NOMO-1 treated with dmso at 0.1 percent for 144 hours (cell line): ENCODE measurements at regions not wholly inside any gene's neighbourhood (a gene's known extent, or its start where the extent isn't known, plus 50 kb on each side); places are given as distances from the start of the nearest gene placed in this dataset.
"Not testable (repeated sequence)": the region's sequence is repeated elsewhere in the genome, so short reads cannot be mapped to it uniquely, and the experiment has no call there.

Experiments
- DNase-seq: peaks from one replicate; lab custom pipeline; 2025; ENCODE audit not compliant: unreplicated experiment; lab: John Stamatoyannopoulos, UW

GRCh38 chr16:14384745-14385144 is 245.3 kb downstream of the PARN start:
- DNase-seq = no peak

DNA sequence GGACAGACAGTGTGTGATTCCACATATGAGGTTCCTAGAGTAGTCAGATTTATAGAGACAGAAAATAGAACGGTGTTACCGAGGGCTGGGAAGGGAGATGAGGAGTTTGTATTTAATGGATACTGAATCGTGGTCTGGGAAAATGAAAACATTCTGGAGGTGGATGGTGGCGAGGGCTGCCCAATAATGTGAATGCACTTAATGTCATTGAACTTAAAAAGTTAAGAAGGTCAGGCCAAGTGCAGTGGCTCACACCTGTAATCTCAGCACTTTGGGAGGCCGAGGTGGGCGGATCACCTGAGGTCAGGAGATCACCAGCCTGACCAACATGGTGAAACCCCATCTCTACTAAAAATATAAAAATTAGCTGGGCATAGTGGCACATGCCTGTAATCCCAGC is 246.2 kb downstream of the PARN start:
- DNase-seq = not testable (repeated sequence)

- DNase-seq = no peak
These were observed 251.2 kb downstream of the PARN start for GRCh38 chr16:14378689-14379467.

GRCh38 chr16:14378131-14378551 is 251.9 kb downstream of the PARN start:
- no peak for DNase-seq

DNA sequence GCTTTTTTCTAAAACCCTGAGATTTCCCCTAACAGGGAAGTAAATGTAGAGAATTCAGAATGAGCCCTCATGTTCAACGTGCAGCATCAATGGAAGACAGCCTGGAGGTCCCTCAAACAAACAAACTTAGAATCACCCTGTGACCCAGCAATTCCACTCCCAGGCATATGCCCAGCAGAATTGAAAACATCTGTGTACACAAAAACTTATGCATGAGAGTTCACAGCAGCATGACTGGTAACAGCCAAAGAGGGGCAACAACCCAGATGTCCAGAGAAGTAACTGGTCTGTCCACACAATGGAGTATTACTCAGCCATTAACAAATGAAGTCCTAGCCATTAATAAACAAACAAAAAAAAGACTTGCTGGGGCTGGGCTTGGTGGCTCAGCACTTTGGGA is 252.7 kb downstream of the PARN start:
- DNase-seq = no peak

DNA sequence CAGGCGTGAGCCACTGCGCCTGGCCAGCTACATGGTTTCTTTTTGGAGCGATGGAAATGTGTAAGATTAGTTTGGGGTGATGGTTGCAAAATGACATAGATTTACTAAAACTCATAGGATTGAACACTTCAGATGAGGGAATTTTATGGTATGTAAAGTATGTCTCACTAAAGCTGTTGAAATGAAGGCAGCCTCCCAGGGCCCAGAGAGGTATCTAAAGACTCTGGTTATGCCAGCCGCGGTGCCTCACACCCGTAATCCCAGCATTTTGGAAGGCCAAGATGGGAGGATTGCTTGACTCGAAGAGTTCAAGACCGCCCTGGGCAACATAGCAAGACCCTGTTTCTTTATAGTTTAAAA is 254.9 kb downstream of the PARN start:
- DNase-seq = no peak

- no peak for DNase-seq
These were observed 255.5 kb downstream of the PARN start for GRCh38 chr16:14374451-14375131.

DNA sequence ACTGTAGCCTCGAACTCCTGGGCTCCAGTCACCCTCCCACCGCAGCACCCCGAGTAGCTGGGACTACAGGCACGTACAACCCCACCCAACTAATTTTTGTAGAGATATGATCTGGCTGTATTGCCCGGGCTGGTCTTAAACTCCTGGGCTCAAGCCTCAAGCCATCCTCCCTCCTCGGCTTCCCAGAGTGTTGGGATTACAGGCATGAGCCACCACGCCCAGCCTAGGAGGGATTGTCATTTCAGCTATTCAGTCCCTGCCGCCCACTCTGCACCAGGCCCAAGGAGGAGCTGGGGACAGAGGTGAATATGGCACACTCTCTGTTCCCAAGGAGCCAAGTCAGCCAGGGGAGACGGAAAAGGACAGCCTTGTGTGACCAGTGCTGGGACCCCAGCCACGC is 256.2 kb downstream of the PARN start:
- DNase-seq = no peak

GRCh38 chr16:14373406-14373805 is 256.7 kb downstream of the PARN start:
- DNase-seq = no peak

GRCh38 chr16:14372471-14372870 is 257.6 kb downstream of the PARN start:
- no peak for DNase-seq

DNA sequence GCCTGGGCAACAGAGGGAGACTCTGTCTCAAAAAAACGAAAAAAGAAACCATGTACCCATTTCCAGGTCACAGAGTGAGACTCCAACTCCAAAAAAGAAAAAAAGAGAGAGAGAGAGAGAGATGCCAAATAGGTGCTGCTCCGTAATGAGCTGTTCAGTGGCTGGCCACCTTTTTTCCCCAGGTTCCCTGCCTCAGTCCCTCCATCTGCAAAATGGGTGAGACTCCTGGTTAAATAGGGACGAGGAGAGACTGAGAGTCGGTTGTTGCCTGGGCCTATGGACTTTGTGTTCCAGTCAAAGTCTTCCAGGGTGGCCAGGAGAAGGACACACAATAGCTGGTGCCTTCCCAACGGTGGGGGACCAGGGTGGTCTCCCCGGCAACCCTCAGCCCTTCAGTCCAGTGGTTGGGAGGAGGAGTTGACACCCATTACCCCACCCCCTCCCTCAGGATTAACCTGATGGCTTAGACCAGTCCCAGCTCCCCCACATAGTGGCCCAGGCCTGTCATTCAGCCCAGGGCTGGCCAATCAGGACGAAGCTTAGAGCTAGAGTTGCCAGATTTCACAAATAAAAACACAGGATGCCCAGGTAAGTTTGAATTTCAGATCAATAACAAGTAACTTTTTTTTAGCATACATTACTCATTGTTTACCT is 258.2 kb downstream of the PARN start:
- DNase-seq = no peak

- DNase-seq = no peak
These were observed 259.3 kb downstream of the PARN start for GRCh38 chr16:14370736-14371234.

GRCh38 chr16:14369734-14370598 is 260.1 kb downstream of the PARN start:
- DNase-seq = no peak

GRCh38 chr16:14368399-14368798 is 261.7 kb downstream of the PARN start:
- DNase-seq = no peak

DNA sequence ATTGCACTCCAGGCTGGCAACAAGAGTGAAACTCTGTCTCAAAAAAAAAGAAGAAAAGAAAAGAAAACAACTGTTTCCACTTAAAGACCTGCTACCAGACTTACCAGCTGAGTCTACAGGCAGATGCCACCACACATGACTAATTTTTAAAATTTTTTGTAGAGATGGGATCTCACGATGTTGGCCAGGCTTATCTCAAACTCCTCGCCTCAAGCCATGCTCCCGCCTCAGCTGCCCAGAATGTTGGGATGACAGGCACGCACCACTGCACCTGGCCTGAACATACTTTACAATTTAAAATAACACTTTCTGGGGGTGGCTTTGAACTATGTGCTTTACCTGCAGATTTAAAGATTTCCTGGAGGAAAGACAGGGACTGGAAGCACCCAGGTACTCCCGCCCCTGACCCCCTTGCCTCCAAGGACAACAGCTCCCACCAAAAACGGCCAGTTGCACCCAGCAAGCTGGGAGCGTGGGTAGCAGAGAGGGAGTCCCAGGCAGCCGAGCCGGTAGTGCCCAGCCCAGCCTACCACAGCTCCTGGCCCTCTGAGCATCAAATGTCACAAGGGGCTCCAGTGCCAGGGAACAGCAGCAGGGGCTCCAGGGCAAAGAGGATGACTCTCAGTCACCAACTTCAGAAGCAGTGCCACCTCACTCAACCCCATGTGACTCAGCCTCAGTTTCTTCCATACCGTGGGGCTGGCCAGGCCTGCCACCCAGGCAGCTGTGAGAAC is 262.9 kb downstream of the PARN start:
- no peak for DNase-seq

- DNase-seq = no peak
These were observed 263.6 kb downstream of the PARN start for GRCh38 chr16:14366447-14366846.

DNA sequence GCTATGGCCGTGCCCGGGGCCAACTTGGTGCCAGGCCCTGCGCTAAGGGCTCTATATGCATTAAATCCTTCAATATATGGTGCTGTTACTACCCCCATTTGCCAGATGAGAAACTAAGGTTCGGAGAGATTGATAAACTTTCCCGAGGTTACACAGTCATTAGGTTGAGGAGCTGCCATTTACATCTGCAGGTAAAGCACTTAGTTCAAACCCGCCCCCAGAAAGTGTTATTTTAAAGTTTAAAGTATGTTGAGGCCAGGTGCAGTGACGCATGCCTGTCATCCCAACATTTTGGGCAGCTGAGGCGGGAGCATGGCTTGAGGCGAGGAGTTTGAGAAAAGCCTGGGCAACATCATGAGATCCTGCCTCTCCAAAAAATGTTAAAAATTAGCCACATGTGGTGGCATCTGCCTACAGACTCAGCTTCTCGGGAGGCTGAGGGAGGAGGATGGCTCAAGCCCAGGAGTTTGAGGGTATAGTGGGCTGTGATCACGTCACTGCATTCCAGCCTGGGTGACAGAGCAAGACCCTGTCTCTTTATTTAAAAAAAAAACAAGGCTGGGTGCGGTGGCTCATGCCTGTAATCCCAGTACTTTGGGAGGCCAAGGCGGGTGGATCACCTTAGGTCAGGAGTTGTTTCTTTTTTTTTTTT is 264.7 kb downstream of the PARN start:
- DNase-seq = no peak

DNA sequence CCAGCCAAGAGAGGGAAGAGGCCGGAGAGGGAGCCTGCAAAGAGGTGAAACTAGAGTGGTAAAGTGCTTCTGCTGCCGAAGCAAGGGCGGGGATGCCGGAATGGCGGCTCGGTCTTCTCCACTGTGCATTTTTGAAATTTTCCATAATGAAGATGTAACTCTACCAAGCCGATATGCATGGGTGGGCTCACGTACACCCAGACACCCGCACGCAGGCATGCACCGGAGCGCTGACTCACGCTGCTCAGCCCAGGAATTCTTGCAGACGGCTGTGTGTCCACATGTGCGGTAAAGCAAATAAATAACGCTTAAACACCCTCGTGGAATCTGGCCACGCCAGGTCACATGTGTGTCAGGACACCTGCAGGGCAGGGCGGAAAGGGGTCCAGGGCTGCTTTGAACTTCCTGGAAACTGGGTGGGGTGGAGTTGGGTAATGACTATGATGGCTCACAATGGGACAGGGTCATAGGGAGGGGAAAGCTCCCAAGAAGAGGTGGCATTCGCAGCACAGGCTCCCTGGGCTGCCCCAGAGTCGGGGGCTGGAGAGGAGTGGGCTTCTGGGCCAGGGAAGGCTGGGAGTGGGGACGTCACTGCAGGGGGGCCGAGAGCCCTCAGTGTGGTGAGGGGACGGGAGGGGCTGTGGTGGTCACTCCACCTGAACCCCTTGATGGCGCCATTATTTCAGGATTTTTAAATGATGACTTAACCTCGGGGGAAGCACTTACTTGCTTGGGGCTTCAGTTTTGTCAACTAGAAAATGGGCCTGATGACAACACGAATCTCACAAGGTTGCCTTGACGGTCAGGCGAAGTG is 265.5 kb downstream of the PARN start:
- DNase-seq = no peak

DNA sequence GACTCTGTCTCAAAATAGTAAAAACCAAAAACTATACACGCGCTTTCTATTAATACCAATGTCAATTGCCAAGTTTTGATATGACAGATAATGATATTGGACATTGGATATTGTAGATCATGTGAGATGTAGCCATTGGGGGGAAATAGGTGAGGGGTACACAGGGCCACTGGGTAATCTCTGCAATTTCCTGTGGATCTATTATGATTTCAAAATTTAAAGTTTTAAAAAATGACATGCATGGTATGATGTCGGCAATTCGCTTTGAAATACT is 266.0 kb downstream of the PARN start:
- DNase-seq = no peak
